ENCODE measurements at regions not wholly inside any gene's neighbourhood (a gene's known extent, or its start where the extent isn't known, plus 50 kb on each side); places are given as distances from the start of the nearest gene placed in this dataset.

- intact Hi-C loops (cut with micrococcal nuclease), result no loop called here
- Histone ChIP-seq H3K36me3 (replicated peaks in 1 of 2; ENCODE audit: control extremely low read depth in 1 of 2, control insufficient read depth in 1 of 2, extremely low read depth in 1 of 2, insufficient read depth in 2 of 2, low read length in 1 of 2) (no peaks in the 10 kb centered on the region), H3K27me3 (replicated peaks in 1 of 4; ENCODE audit: control extremely low read depth in 1 of 4, control insufficient read depth in 3 of 4, insufficient read depth in 4 of 4, low read length in 3 of 4) (no peaks in the 10 kb centered on the region), H4K20me1 (ENCODE audit: control insufficient read depth, insufficient read depth, low read length, poor library complexity, severe bottlenecking) (no peaks in the 10 kb centered on the region), H3K4me1 (ENCODE audit: control insufficient read depth in 2 of 2, insufficient read depth in 2 of 2, low read length in 2 of 2) (no peaks in the 10 kb centered on the region), H3K79me2 (ENCODE audit: control insufficient read depth, insufficient read depth, low read length) (no peaks in the 10 kb centered on the region), H3K9me3 (ENCODE audit: control extremely low read depth in 1 of 3, control insufficient read depth in 2 of 3, insufficient read depth in 1 of 3, low read length in 2 of 3) (no peaks in the 10 kb centered on the region), H3K4me2 (replicated peaks; ENCODE audit: low read depth, low read length, poor library complexity, severe bottlenecking) (no peak overlapping the region), H2AFZ (ENCODE audit: insufficient read depth, low read depth, low read length, poor library complexity, severe bottlenecking) (no peak overlapping the region), H3K9ac (ENCODE audit: low read length) (no peak overlapping the region), H3K4me3 (ENCODE audit: control extremely low read depth in 1 of 5, extremely low read depth in 1 of 5, insufficient read depth in 1 of 5, low read depth in 2 of 5, low read length in 4 of 5) (no peak overlapping the region), H3K27ac (ENCODE audit: low read length in 2 of 2) (no peak overlapping the region)
- H3K4me3 Mint-ChIP-seq, result no peak overlapping the region
- no peaks in the 10 kb centered on the region for H3K4me1 Mint-ChIP-seq
- H3K27ac Mint-ChIP-seq, result no peak overlapping the region
- 91% methylated on average over 7 of the region's 10 CpGs for WGBS (ENCODE audit: insufficient coverage)
- TF ChIP-seq EZH2 (IDR thresholded peaks at IDR 0.05; ENCODE audit: borderline replicate concordance, insufficient read depth, low read depth, low read length, poor library complexity, severe bottlenecking) (no peak), CTCF (IDR thresholded peaks at IDR 0.05) (no peak)
- ChIA-PET POLR2A (no interaction called here), CTCF (no interaction called here)
- H3K9me3 Mint-ChIP-seq (ENCODE audit: insufficient read depth), result no peaks in the 10 kb centered on the region
- H3K27me3 Mint-ChIP-seq, result no peaks in the 10 kb centered on the region
- DNase-seq (no peak), ATAC-seq (ENCODE audit: low read depth) (no peak)
Observed at GRCh38 chr22:48520207-48520606, 1307.5 kb downstream of the BRD1 start.

GRCh38 chr22:48517039-48518030 is 1310.3 kb downstream of the BRD1 start:
- POLR2A ChIA-PET, result no interaction called here
- H4K20me1 ChIP-seq (ENCODE audit: control insufficient read depth, insufficient read depth, low read length, poor library complexity, severe bottlenecking), result no peaks in the 10 kb centered on the region
- no peaks in the 10 kb centered on the region for H3K4me1 ChIP-seq (ENCODE audit: control insufficient read depth in 2 of 2, insufficient read depth in 2 of 2, low read length in 2 of 2)
- no peak overlapping the region for H3K27ac ChIP-seq (ENCODE audit: low read length in 2 of 2)
- TF ChIP-seq CTCF (IDR thresholded peaks at IDR 0.05) (no peak), EZH2 (IDR thresholded peaks at IDR 0.05; ENCODE audit: borderline replicate concordance, insufficient read depth, low read depth, low read length, poor library complexity, severe bottlenecking) (no peak)
- H3K36me3 ChIP-seq (replicated peaks in 1 of 2; ENCODE audit: control extremely low read depth in 1 of 2, control insufficient read depth in 1 of 2, extremely low read depth in 1 of 2, insufficient read depth in 2 of 2, low read length in 1 of 2), result no peaks in the 10 kb centered on the region
- H3K27me3 ChIP-seq (replicated peaks in 1 of 4; ENCODE audit: control extremely low read depth in 1 of 4, control insufficient read depth in 3 of 4, insufficient read depth in 4 of 4, low read length in 3 of 4), result no peaks in the 10 kb centered on the region
- DNase-seq, result no peak
- no peak overlapping the region for H3K4me2 ChIP-seq (replicated peaks; ENCODE audit: low read depth, low read length, poor library complexity, severe bottlenecking)
- intact Hi-C loops (cut with micrococcal nuclease), result no loop called here
- H3K79me2 ChIP-seq (ENCODE audit: control insufficient read depth, insufficient read depth, low read length), result no peaks in the 10 kb centered on the region
- Mint-ChIP-seq H3K4me3 (no peak overlapping the region), H3K27ac (no peak overlapping the region), H3K27me3 (no peaks in the 10 kb centered on the region), H3K9me3 (ENCODE audit: insufficient read depth) (no peaks in the 10 kb centered on the region), H3K4me1 (no peaks in the 10 kb centered on the region)
- H3K9me3 ChIP-seq (ENCODE audit: control extremely low read depth in 1 of 3, control insufficient read depth in 2 of 3, insufficient read depth in 1 of 3, low read length in 2 of 3), result peaks cover 0 to 4% (median 0%) of the 10 kb centered on the region in 3 donors
- CTCF ChIA-PET, result no interaction called here
- H2AFZ ChIP-seq (ENCODE audit: insufficient read depth, low read depth, low read length, poor library complexity, severe bottlenecking), result no peak overlapping the region
- WGBS (ENCODE audit: insufficient coverage), result 91% methylated on average over 32 of the region's 35 CpGs
- no peak overlapping the region for H3K9ac ChIP-seq (ENCODE audit: low read length)
- no peak for ATAC-seq (ENCODE audit: low read depth)
- H3K4me3 ChIP-seq (ENCODE audit: control extremely low read depth in 1 of 5, extremely low read depth in 1 of 5, insufficient read depth in 1 of 5, low read depth in 2 of 5, low read length in 4 of 5), result no peak overlapping the region
